Astrocyte (in vitro differentiated cells and primary cell): ENCODE measurements at regions not wholly inside any gene's neighbourhood (a gene's known extent, or its start where the extent isn't known, plus 50 kb on each side); places are given as distances from the start of the nearest gene placed in this dataset.

Experiments used
- DNase-seq: peaks from one replicate; pipeline ENCODE4 v3.0.0-alpha.2; 2010; ENCODE audit warnings: low read depth
- FAIRE-seq: peaks from 2 replicates; lab custom pipeline; 2011; peaks lifted over from hg19 to GRCh38; lab: Jason Lieb, UNC
- H2AFZ ChIP-seq: 2 replicates; pipeline ENCODE4 v1.6.0; 2012; ENCODE audit warnings: low read depth, low read length, inconsistent platforms
- H3K27ac ChIP-seq: 2 replicates; pipeline ENCODE4 v1.5.1; 2011; ENCODE audit warnings: low read depth, low read length, inconsistent platforms
- H3K27me3 ChIP-seq: 2 replicates; pipeline ENCODE4 v1.6.0; 2011; ENCODE audit warnings: low read length, inconsistent platforms; ENCODE audit not compliant: insufficient read depth
- H3K36me3 ChIP-seq: 2 replicates; pipeline ENCODE4 v1.5.1; 2011; ENCODE audit warnings: low read length, inconsistent platforms; ENCODE audit not compliant: insufficient read depth
- H3K4me1 ChIP-seq: 2 replicates; pipeline ENCODE4 v1.5.1; 2011; ENCODE audit warnings: low read length, inconsistent platforms; ENCODE audit not compliant: insufficient read depth
- H3K4me2 ChIP-seq: 2 replicates; pipeline ENCODE4 v1.6.0; 2012; ENCODE audit warnings: low read length, inconsistent platforms
- H3K4me3 ChIP-seq: 2 replicates; pipeline ENCODE4 v1.5.1; 2011; ENCODE audit warnings: low read depth, mild to moderate bottlenecking, low read length, inconsistent platforms; ENCODE audit not compliant: insufficient read depth
- H3K79me2 ChIP-seq: 2 replicates; pipeline ENCODE4 v1.6.0; 2012; ENCODE audit warnings: mild to moderate bottlenecking, low read length, inconsistent platforms; ENCODE audit not compliant: insufficient read depth
- H3K9ac ChIP-seq: 2 replicates; pipeline ENCODE4 v1.6.0; 2012; ENCODE audit warnings: mild to moderate bottlenecking, low read length, inconsistent platforms
- H3K9me3 ChIP-seq: 2 replicates; pipeline ENCODE4 v1.5.1; 2012; ENCODE audit warnings: low read depth, mild to moderate bottlenecking, low read length, inconsistent platforms; ENCODE audit not compliant: insufficient read depth
- H4K20me1 ChIP-seq: 2 replicates; pipeline ENCODE4 v1.6.0; 2012; ENCODE audit warnings: low read length, inconsistent platforms; ENCODE audit not compliant: insufficient read depth
- H3K27ac Mint-ChIP-seq: one replicate; pipeline ENCODE4 v1.8.0; 2021; ENCODE audit warnings: mild to moderate bottlenecking, mixed read lengths; ENCODE audit not compliant: unreplicated experiment
- H3K27me3 Mint-ChIP-seq: one replicate; pipeline ENCODE4 v1.8.0; 2021; ENCODE audit warnings: low read depth, mixed read lengths; ENCODE audit not compliant: unreplicated experiment
- H3K36me3 Mint-ChIP-seq: one replicate; pipeline ENCODE4 v1.8.0; 2021; ENCODE audit warnings: low read depth, mixed read lengths; ENCODE audit not compliant: unreplicated experiment
- H3K4me1 Mint-ChIP-seq: one replicate; pipeline ENCODE4 v1.8.0; 2021; ENCODE audit warnings: low read depth, mixed read lengths; ENCODE audit not compliant: unreplicated experiment
- H3K4me3 Mint-ChIP-seq: one replicate; pipeline ENCODE4 v1.8.0; 2021; ENCODE audit warnings: mild to moderate bottlenecking, moderate library complexity, mixed read lengths; ENCODE audit not compliant: unreplicated experiment
- H3K9me3 Mint-ChIP-seq: one replicate; pipeline ENCODE4 v1.8.0; 2021; ENCODE audit warnings: mild to moderate bottlenecking, mixed read lengths; ENCODE audit not compliant: unreplicated experiment
- CTCF ChIP-seq: IDR thresholded peaks from 2 replicates; pipeline ENCODE4 v1.5.1; 2011; ENCODE audit warnings: low read depth, mild to moderate bottlenecking, inconsistent platforms, low read length, moderate library complexity; ENCODE audit not compliant: insufficient read depth
- EZH2 ChIP-seq: IDR thresholded peaks from 2 replicates; pipeline ENCODE4 v1.6.1; 2012; ENCODE audit warnings: mild to moderate bottlenecking, low read length, inconsistent platforms; ENCODE audit not compliant: insufficient read depth

- no peaks in the 10 kb centered on the region for H3K4me1 ChIP-seq
- no peak overlapping the region for H3K27ac ChIP-seq
- no peak overlapping the region for H3K27ac Mint-ChIP-seq
- no peaks in the 10 kb centered on the region for H3K4me1 Mint-ChIP-seq
- no peak overlapping the region for H3K4me2 ChIP-seq
- no peak for FAIRE-seq
- no peaks in the 10 kb centered on the region for H3K27me3 Mint-ChIP-seq
- no peaks in the 10 kb centered on the region for H3K36me3 ChIP-seq
- H3K27me3 ChIP-seq = no peaks in the 10 kb centered on the region
- no peak for DNase-seq
- no peak for TF ChIP-seq CTCF
- no peak for TF ChIP-seq EZH2
- no peak overlapping the region for H3K9ac ChIP-seq
- H3K4me3 ChIP-seq = no peak overlapping the region
- no peak overlapping the region for H3K4me3 Mint-ChIP-seq
- no peaks in the 10 kb centered on the region for H3K9me3 Mint-ChIP-seq
- H4K20me1 ChIP-seq = no peaks in the 10 kb centered on the region
- no peaks in the 10 kb centered on the region for H3K36me3 Mint-ChIP-seq
- H3K9me3 ChIP-seq = no peaks in the 10 kb centered on the region
- H2AFZ ChIP-seq = no peak overlapping the region
- no peaks in the 10 kb centered on the region for H3K79me2 ChIP-seq
Measured at GRCh38 chrX:88886908-88887307, 139.9 kb downstream of the CPXCR1 start.

GRCh38 chrX:88903989-88904718 is 157.1 kb downstream of the CPXCR1 start:
- DNase-seq (no peak), FAIRE-seq (peak; percentile 92)
- Histone ChIP-seq H3K4me1 (no peaks in the 10 kb centered on the region), H3K9ac (no peak overlapping the region), H4K20me1 (no peaks in the 10 kb centered on the region), H3K27ac (no peak overlapping the region), H3K4me2 (no peak overlapping the region), H3K27me3 (no peaks in the 10 kb centered on the region), H3K36me3 (no peaks in the 10 kb centered on the region), H3K79me2 (no peaks in the 10 kb centered on the region), H3K4me3 (no peak overlapping the region), H3K9me3 (no peaks in the 10 kb centered on the region), H2AFZ (no peak overlapping the region)
- Mint-ChIP-seq H3K4me3 (no peak overlapping the region), H3K4me1 (no peaks in the 10 kb centered on the region), H3K27me3 (no peaks in the 10 kb centered on the region), H3K9me3 (no peaks in the 10 kb centered on the region), H3K27ac (no peak overlapping the region), H3K36me3 (no peaks in the 10 kb centered on the region)
- TF ChIP-seq CTCF = no peak
- no peak for TF ChIP-seq EZH2

- H4K20me1 ChIP-seq = no peaks in the 10 kb centered on the region
- no peaks in the 10 kb centered on the region for H3K9me3 ChIP-seq
- H3K36me3 Mint-ChIP-seq = no peaks in the 10 kb centered on the region
- H3K4me1 Mint-ChIP-seq = no peaks in the 10 kb centered on the region
- H2AFZ ChIP-seq = no peak overlapping the region
- no peaks in the 10 kb centered on the region for H3K9me3 Mint-ChIP-seq
- no peaks in the 10 kb centered on the region for H3K27me3 Mint-ChIP-seq
- TF ChIP-seq CTCF (no peak), EZH2 (no peak)
- H3K4me3 ChIP-seq = no peak overlapping the region
- DNase-seq = no peak
- no peak for FAIRE-seq
- no peaks in the 10 kb centered on the region for H3K27me3 ChIP-seq
- H3K27ac ChIP-seq = no peak overlapping the region
- H3K36me3 ChIP-seq = no peaks in the 10 kb centered on the region
- no peaks in the 10 kb centered on the region for H3K79me2 ChIP-seq
- H3K9ac ChIP-seq = no peak overlapping the region
- no peak overlapping the region for H3K4me3 Mint-ChIP-seq
- no peak overlapping the region for H3K4me2 ChIP-seq
- no peak overlapping the region for H3K27ac Mint-ChIP-seq
- H3K4me1 ChIP-seq = no peaks in the 10 kb centered on the region
Measured at GRCh38 chrX:88908056-88908455, 161.0 kb downstream of the CPXCR1 start.
